Right lobe of liver (tissue), 6 donors: ENCODE measurements at regions not wholly inside any gene's neighbourhood (a gene's known extent, or its start where the extent isn't known, plus 50 kb on each side); places are given as distances from the start of the nearest gene placed in this dataset.

Experiments
- ATAC-seq, 4 donors: fragments of 200-7000 bp; cut with Tn5 transposase; one replicate each; pipeline ENCODE4 v1.9.1; 2020; ENCODE audit warnings: mild to moderate bottlenecking in 4 of 4, moderate library complexity in 4 of 4
- DNase-seq, 3 donors: peaks; one replicate each; pipeline ENCODE4 v3.0.0-alpha.2; 2020
- H3K27ac ChIP-seq, 3 donors: fragments of 200-600 bp; one replicate each; pipeline ENCODE4 v1.8.0; 2022
- H3K27me3 ChIP-seq, 2 donors: fragments of 200-600 bp; one replicate each; pipeline ENCODE4 v1.8.0; 2022
- H3K36me3 ChIP-seq, 4 donors: fragments of 200-600 bp; sonication (generic) in 1 of 4; one replicate each; pipeline versions ENCODE4 v1.5.1 to v1.8.0; 2017 to 2022; ENCODE audit warnings: control low read depth in 1 of 4
- H3K4me1 ChIP-seq, 4 donors: fragments of 200-600 bp; sonication (generic) in 1 of 4; one replicate each; pipeline versions ENCODE4 v1.5.1 to v1.8.0; 2017 to 2022; ENCODE audit warnings: control low read depth in 1 of 4
- H3K4me3 ChIP-seq, 3 donors: fragments of 200-600 bp; one replicate each; pipeline ENCODE4 v1.8.0; 2022
- H3K9me3 ChIP-seq, 4 donors: fragments of 200-600 bp; sonication (generic) in 1 of 4; one replicate each; pipeline versions ENCODE4 v1.5.1 to v1.8.0; 2017 to 2022; ENCODE audit warnings: control low read depth in 1 of 4
- POLR2A ChIP-seq: fragments of 450-650 bp; IDR thresholded peaks from one replicate; pipeline ENCODE4 v1.6.1; 2017; ENCODE audit warnings: antibody characterized with exemption, mild to moderate bottlenecking
- WGBS: methylation state at CpG from one replicate; pipeline ENCODE4 v1.1.6; 2018; ENCODE audit warnings: low coverage, low lambda C conversion rate; ENCODE audit not compliant: insufficient coverage; ENCODE audit errors: missing lambda C conversion rate; 5-methylcytosine and 5-hydroxymethylcytosine counted together
- intact Hi-C, 2 donors: fragments of 100-400 bp; cut with DNase I; formaldehyde crosslinking; loops; one replicate each; pipeline versions ENCODE4 v1.11.2 to v1.14.1; 2022
- TF ChIP-seq, protein P1 (sequence below), 4 donors: fragments of 200-600 bp in 3 of 4; fragments of 450-650 bp in 1 of 4; IDR thresholded peaks; one replicate each; pipeline versions ENCODE4 v1.5.1 to v1.8.0; 2016 to 2022; ENCODE audit warnings: antibody characterized with exemption in 4 of 4, mild to moderate bottlenecking in 2 of 4
- donor health status: DM: no; HTN: yes; CAD: no.
- donor health status: DM: no; HTN: no; CAD: no.
- donor health status: DM: no; HTN: no; CAD: no.
- donor health status: DM: no; HTN: yes; CAD: no.
- donor health status: DM: no; HTN: yes; CAD: no.

DNA sequence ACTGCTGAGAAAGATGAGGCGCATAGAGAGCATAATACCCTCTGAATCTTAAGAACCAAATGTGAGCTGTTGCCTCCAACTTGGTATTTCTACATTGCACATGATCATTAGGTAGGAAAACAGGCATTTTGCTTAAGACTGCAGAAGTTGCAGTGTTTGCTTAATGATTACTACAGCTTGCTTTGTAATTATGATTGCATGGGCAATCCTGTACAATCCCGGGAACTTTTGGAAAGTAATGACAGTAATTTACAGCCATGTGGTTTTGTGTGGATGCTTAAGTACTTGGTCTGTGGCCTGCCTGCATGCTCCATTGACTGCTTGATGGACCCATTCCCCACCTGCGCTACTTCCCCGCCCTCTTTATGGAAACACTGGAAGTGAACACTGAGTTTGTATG is 301.1 kb downstream of the DIPK2A start:
- no peaks in the 10 kb centered on the region for H3K36me3 ChIP-seq
- DNase-seq (no peak), ATAC-seq (no peak)
- TF ChIP-seq POLR2A: no peak
- TF ChIP-seq, protein P1, sequence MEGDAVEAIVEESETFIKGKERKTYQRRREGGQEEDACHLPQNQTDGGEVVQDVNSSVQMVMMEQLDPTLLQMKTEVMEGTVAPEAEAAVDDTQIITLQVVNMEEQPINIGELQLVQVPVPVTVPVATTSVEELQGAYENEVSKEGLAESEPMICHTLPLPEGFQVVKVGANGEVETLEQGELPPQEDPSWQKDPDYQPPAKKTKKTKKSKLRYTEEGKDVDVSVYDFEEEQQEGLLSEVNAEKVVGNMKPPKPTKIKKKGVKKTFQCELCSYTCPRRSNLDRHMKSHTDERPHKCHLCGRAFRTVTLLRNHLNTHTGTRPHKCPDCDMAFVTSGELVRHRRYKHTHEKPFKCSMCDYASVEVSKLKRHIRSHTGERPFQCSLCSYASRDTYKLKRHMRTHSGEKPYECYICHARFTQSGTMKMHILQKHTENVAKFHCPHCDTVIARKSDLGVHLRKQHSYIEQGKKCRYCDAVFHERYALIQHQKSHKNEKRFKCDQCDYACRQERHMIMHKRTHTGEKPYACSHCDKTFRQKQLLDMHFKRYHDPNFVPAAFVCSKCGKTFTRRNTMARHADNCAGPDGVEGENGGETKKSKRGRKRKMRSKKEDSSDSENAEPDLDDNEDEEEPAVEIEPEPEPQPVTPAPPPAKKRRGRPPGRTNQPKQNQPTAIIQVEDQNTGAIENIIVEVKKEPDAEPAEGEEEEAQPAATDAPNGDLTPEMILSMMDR (IDR thresholded peaks at IDR 0.05): no peak
- WGBS: 73% methylated on average over 4 of the region's 4 CpGs
- no peak overlapping the region for H3K4me3 ChIP-seq
- H3K27me3 ChIP-seq: no peaks in the 10 kb centered on the region
- intact Hi-C loops: no loop called here
- no peaks in the 10 kb centered on the region for H3K9me3 ChIP-seq
- H3K4me1 ChIP-seq: no peaks in the 10 kb centered on the region
- H3K27ac ChIP-seq: no peak overlapping the region

DNA sequence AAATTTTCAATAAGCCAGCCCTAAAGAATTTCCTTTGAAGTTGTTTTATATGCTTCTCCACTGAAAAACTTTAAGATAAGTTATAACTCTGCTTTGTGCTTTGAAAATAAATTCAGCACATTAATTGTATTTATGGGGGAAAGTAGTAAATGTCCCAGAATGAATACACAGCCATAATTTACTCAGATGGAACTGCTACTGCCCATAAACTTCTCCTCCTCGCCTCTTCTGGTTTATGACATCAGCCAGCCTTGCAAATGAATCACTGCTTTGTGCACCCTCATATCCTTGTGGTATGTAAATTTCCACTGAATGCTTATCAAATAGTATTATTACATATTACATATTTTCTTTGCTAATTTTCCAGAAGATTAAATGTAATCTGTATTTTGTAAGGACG is 302.0 kb downstream of the DIPK2A start:
- intact Hi-C loops: no loop called here
- Histone ChIP-seq H3K27ac (no peak overlapping the region), H3K4me3 (no peak overlapping the region), H3K9me3 (no peaks in the 10 kb centered on the region), H3K36me3 (no peaks in the 10 kb centered on the region), H3K4me1 (no peaks in the 10 kb centered on the region), H3K27me3 (no peaks in the 10 kb centered on the region)
- TF ChIP-seq, protein P1 (IDR thresholded peaks at IDR 0.05): no peak
- TF ChIP-seq POLR2A: no peak
- WGBS: 72% methylated on average over 2 of the region's 2 CpGs
- DNase-seq (no peak), ATAC-seq (no peak)

DNA sequence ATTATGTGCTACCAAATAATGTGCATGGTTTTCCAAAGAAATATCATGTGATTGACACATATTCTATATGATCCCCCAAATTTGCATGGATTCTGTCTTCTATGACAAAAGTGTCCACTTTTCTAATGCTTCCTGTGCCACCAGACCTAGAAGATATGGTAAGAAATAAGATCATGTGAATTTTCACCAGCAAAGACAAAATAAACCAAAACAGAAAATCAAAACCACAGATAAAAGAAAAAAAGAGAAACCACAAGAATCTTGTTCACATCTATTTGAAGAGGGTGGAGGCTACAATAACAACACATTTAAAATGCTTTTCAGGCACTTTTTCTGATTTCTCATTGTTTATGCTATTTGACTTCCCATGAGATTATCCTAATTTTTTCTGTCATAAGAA is 303.4 kb downstream of the DIPK2A start:
- TF ChIP-seq, protein P1 (IDR thresholded peaks at IDR 0.05): no peak
- no peak for TF ChIP-seq POLR2A
- Histone ChIP-seq H3K27ac (no peak overlapping the region), H3K4me1 (no peaks in the 10 kb centered on the region), H3K27me3 (no peaks in the 10 kb centered on the region), H3K36me3 (no peaks in the 10 kb centered on the region), H3K9me3 (no peaks in the 10 kb centered on the region), H3K4me3 (no peak overlapping the region)
- intact Hi-C loops: no loop called here
- DNase-seq (no peak), ATAC-seq (no peak)

DNA sequence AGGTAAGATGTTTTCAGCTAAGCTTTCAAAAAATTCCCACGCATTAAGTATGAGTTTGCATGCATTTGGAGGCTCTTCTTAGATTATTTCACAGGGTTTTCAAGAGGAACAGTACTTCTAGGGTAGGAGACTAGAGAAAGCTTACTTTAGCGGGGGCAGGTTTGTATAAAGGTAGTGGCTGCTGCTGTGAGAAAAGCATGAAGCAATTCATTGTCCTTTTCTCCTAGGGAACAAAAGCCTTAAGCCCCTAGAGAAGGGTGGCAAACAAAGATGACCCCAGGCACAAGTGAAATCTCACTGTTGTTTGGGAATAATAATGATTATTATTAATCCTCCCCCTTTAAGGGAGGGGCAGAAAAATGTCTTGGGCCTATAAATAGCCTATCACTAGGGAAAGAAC is 310.7 kb downstream of the DIPK2A start:
- Histone ChIP-seq H3K27me3 (no peaks in the 10 kb centered on the region), H3K27ac (no peak overlapping the region), H3K4me3 (no peak overlapping the region), H3K36me3 (no peaks in the 10 kb centered on the region), H3K4me1 (no peaks in the 10 kb centered on the region), H3K9me3 (no peaks in the 10 kb centered on the region)
- TF ChIP-seq POLR2A: no peak
- TF ChIP-seq, protein P1 (IDR thresholded peaks at IDR 0.05): no peak
- DNase-seq (no peak), ATAC-seq (no peak)
- WGBS: 87% methylated on average over 2 of the region's 2 CpGs
- intact Hi-C loops: no loop called here

DNA sequence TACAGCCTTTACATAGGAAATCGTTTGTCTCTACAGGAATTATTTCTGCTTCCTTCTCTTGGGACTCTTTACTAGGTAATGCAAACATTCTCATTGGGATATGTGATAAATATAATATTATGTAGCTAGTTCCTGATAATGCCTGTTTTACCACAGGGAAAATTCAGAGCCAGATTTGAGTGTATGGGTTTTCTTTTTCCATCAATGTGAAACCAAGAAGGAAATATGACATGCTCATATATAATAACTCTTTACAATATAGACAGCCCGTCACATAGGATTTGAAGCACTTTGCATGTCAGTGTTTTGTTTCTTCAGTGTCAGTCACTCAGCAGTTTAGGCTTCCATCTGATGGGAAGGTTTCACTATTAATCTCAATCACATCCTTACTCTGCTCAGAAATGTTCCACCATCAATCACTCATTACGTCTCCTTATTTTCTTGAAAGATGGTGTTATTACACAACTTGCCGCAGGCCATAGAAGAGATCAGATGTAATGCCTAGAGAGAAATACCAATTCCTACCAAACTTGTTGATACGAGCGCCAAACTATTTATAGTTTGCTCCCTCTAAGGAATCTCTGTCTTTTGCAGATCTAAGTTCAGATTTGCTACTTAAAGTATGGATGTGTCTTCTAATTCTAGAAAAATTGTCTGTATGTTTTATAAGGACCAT is 314.8 kb downstream of the DIPK2A start:
- no peak for TF ChIP-seq POLR2A
- TF ChIP-seq, protein P1 (IDR thresholded peaks at IDR 0.05): no peak
- Histone ChIP-seq H3K9me3 (no peaks in the 10 kb centered on the region), H3K4me3 (no peak overlapping the region), H3K27me3 (no peaks in the 10 kb centered on the region), H3K4me1 (no peaks in the 10 kb centered on the region), H3K36me3 (no peaks in the 10 kb centered on the region), H3K27ac (no peak overlapping the region)
- WGBS: 82% methylated on average over 4 of the region's 6 CpGs
- DNase-seq (no peak), ATAC-seq (no peak)
- intact Hi-C loops: no loop called here
